GM18519 (cell line): ENCODE measurements at regions not wholly inside any gene's neighbourhood (a gene's known extent, or its start where the extent isn't known, plus 50 kb on each side); places are given as distances from the start of the nearest gene placed in this dataset.

Experiments used
- ATAC-seq: cut with Tn5 transposase; IDR thresholded peaks from one replicate; pipeline ENCODE4 v1.9.1; 2021; ENCODE audit warnings: mild to moderate bottlenecking, moderate library complexity; ENCODE audit not compliant: unreplicated experiment, low FRiP score

GRCh38 chr14:101096551-101096950 is 193.0 kb upstream of the RTL1 start:
- no peak for ATAC-seq

DNA sequence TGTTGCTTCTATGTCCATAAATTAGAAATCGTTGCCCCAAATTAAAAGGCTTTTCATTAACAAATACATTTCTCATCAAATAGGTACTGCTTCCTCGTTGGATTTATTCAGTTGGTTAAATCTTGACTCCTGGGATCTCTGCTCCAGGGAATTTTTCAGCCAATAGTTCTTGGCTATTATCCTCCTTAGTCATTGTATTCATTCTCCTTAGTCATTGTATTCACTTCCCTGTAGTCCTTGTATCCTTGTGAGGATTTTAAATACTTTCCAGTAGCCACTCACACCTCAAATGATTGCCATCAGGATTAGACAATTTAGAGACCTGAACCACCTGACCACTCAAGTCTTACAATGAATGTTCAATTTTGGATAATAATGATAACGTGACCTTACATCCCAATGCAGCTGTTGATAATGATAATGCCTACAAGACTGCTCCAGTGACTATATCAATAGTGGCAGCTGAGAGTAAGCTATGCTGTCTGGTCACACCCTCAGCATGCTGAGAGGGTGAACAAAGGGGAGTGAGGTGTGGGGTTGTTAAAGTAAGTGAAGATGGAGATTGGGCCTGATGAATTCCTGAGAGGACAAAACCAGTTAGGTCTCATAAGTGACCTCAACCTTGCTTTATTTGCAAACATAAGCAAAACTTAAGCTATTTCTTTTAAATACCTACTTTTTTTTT is 193.7 kb upstream of the RTL1 start:
- ATAC-seq: no peak

- no peak for ATAC-seq
Measured at GRCh38 chr14:101098177-101098576, 194.7 kb upstream of the RTL1 start.

GRCh38 chr14:101098641-101099040 is 195.1 kb upstream of the RTL1 start:
- no peak for ATAC-seq

DNA sequence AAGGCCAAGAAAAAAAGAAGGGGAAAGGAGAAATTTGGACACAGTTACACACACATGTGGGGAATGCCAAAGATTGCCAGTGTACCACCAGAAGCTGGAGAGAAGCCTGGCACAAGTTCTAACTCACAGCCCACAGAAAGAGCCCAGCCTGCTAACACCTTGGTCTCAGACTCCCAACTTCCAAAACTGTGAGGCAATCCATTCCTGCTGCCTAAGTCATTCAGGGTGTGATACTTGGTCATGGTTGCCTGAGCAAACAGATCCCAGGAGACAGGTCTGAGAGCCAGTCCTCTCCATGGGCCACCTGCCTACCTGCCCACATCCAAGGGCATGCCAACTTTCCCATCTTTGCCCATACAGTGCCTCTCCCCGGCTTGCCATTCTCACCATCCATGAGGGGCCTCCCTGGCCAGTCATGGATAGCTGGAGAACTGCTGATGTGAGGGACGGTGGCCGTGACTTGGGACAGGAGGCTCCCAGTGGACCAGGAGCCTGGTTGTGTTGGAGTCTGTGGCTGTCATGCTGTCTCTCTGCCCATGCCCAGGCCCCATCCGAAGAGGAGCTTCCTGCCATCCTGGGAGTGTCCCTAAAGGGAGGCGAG is 198.0 kb upstream of the RTL1 start:
- ATAC-seq: no peak

DNA sequence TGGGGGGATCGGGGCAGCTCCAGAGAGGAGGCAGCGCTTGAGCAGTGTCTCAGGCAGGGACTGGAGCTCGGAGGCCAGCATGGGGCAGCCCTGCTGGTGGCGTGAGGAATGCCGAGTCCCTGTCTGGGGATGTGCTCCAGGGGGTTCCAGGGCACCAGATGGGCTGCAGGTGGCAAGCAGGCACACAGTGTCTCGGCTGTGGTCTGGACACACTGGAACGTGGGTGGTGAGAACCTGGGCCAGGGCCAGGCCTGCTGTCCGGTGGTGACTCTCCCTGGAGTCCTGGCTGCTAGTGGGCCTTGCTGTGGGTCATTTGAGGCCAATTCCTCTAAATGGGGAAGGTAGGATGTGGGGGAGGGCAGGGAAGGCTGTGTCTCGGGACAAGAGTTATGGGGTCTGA is 199.4 kb upstream of the RTL1 start:
- ATAC-seq: no peak

GRCh38 chr14:101103321-101103901 is 199.9 kb upstream of the RTL1 start:
- ATAC-seq: no peak

DNA sequence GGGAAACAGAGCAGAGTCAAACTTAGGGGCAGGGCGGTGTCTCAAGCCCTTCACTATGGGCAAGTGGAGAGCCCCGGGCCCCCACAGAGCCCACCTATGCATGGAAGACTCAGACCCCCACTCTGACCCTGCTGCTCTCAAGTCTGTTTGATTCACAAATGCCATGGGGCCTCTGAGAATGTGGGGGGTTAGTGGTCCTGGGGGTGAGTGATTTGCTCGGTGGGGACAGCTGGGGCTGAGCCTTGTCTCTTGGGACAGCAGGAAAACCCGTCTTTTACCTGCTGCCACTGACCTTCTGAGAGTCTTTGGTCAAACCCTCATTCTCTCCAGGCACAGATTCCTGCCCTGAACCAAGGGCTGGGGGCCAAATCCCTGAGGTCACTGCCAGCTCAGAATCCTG is 201.0 kb upstream of the RTL1 start:
- ATAC-seq: no peak

GRCh38 chr14:101105045-101105444 is 201.5 kb upstream of the RTL1 start:
- ATAC-seq: no peak

- no peak for ATAC-seq
Measured at GRCh38 chr14:101108579-101109346, 205.2 kb upstream of the RTL1 start.

GRCh38 chr14:101109347-101109638 is 205.8 kb upstream of the RTL1 start:
- ATAC-seq: no peak

GRCh38 chr14:101109981-101110728 is 206.6 kb upstream of the RTL1 start:
- ATAC-seq: no peak

DNA sequence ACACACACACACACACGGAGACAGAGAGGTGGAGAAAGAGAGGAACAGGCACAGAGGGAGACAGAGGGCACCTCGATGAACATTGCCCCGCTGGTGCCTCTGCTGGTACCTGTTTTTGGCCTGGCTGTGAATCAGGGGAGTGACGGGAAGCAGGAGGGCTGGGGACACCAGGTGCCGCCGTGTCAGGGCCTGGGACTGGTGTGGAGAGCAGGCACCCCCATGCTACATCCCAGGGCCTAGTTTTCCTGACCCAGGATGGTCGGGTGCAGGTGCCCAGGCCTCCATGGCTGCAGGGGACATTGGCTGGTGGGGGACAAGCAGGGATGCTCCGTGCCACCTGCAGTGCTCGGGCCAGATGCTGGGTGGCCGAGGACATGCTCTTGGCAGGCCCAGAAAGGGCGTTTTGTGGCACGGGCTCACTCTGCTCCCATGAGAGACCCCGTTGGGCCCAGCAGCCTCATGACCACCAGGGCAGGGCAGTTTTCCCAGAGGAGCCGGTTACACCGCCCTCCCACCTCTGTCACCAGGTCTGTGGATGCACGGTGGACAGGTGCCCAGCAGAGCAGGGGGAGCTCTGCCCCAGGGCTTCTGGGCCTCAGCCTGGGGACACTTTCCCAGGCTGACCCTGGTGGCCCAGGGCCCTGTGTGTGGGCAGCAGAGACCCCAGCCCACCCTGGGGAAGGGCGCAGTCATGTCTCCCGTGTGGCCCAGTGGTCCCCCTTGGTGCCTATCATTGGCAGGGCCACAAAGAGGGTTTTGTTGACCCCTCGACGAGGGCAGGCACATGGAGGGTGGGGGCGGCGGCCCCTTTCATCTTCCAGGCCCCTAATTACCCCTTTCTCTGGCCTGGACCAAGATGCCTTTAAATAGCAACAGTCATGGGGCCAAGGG is 207.5 kb upstream of the RTL1 start:
- no peak for ATAC-seq

DNA sequence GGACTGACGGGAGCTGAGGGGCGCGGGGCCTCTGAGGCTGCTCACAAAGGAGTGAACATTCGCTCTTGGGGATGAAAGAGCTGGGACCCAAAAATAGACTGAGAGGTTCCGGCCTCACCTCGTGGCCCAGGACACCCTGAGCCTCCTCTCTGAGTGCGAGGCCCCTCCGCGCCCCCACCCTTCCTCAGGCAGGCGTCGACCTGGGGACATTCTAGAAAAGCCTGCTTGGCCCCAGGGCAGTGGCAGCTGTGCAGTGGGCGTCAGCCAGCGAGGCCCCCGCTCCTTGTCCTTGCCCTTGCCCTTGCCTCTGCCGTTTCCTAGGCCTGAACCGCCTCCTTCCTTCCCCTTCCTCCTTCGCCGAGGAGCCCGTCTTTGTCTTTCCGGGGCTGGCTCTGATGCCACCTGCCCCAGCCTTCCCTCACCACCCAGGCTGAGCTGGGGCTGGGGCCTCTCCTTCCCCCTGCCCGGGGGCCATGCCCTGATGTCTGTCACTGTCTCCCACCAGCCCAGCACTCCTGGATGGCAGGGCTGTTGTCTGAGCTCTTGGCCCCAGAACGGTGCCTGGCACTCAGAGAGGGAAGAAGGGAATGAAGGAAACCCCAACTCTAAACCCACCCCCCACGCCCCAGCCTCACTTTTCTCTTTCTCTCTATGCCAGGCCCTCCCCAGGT is 208.2 kb upstream of the RTL1 start:
- no peak for ATAC-seq

GRCh38 chr14:101112351-101113107 is 209.0 kb upstream of the RTL1 start:
- ATAC-seq: no peak

DNA sequence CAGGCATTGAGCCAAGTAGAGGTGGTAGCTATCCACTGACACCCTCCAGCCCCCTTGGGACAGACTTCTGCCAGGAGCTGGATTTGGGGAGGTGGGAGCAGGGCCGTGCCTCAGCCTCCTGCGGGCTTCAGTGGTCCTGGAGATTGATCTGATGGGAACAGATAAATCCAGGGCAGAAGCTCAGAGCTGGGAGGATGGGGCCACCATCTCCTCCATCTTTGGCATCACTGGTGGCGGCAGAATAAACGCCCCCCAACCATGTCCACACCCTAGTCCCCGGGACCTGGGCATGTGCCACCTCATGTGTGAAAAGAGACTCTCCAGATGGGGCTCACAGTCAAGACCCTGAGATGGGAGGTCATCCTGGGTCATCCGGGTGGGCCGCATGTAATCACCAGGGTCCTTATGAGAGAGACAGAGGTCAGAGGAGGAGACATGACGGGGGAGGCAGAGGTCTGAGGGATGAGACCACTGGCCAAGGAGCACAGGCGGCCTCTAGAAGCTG is 209.6 kb upstream of the RTL1 start:
- no peak for ATAC-seq

DNA sequence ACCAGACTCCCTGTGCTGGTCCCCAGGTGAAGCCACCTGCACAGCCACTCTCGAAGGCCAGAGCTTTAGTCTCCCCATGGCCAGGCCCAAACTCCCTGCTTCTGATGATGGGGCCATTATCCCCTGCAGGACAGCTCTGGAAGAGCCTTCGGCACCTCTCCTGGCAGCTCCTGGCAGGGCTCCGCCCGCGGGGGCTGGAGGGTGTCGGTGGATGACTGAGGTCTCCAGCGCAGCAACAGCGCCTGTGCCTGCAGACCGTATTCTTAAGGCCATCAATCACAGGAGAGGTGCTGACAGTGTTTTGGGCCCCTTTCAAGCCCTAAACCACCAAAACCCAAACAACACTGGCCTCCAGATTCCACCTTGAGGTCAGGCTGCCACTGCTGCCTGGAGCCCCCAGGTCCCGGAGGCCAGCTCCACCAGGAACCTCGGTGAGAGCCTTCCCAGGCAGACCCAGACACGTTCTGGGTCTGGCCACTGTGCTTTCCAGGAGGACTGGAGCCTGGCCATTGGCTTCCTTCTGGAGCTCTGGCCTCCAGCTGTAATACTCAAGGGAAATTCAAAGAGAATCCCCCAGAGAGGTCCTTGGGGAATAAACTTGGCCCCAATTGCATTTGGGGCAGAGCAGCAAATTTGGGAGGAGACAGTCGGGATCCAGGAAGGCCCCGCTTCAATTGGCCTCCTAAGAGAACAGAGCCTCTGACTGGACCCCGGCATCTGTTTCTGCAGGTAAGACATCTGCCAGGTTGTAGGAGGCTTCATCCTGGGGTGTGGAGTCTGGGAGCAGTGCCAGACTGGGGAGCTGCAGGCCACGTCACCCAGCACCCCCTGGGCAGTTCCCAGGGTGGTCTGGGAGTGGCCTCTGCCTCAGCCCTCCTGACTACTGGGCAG is 210.6 kb upstream of the RTL1 start:
- ATAC-seq: no peak
